K562 (cell line): ENCODE measurements at regions not wholly inside any gene's neighbourhood (a gene's known extent, or its start where the extent isn't known, plus 50 kb on each side); places are given as distances from the start of the nearest gene placed in this dataset.
A peak's percentile ranks its signal among the peaks of the same experiment; 100 is the strongest.

Source experiments
- BRF1 ChIP-seq: IDR thresholded peaks from 3 replicates; pipeline ENCODE4 v1.6.1; 2011; ENCODE audit warnings: borderline replicate concordance, mild to moderate bottlenecking; ENCODE audit not compliant: insufficient read length; ENCODE audit errors: extremely low read depth
- CBFA2T2 ChIP-seq: fragments of 450-650 bp; conservative IDR thresholded peaks from 2 replicates; pipeline ENCODE4 v1.6.1; 2017; ENCODE audit warnings: mild to moderate bottlenecking
- GATA2 ChIP-seq: sonication (generic); formaldehyde crosslinking; IDR thresholded peaks from 2 replicates; pipeline ENCODE4 v1.4.0; 2020; ENCODE audit warnings: mild to moderate bottlenecking, missing genetic modification reagents
- GATAD2B ChIP-seq: fragments of 450-650 bp; IDR thresholded peaks from 2 replicates; pipeline ENCODE4 v1.6.1; 2017; ENCODE audit warnings: mild to moderate bottlenecking, borderline replicate concordance
- MXI1 ChIP-seq: IDR thresholded peaks from 2 replicates; pipeline ENCODE4 v1.6.1; 2011; ENCODE audit warnings: low read depth, mild to moderate bottlenecking, improper control_type of control experiment, low read length
- NR4A1 ChIP-seq, 2 experiments: fragments of 250-450 bp in 1 of 2; fragments of 450-650 bp in 1 of 2; sonication (Bioruptor Pico) in 1 of 2; IDR thresholded peaks; 2 replicates each; pipeline versions ENCODE4 v1.4.0 to v1.6.1; 2016 to 2020; ENCODE audit warnings: mild to moderate bottlenecking in 2 of 2, missing compliant biosample characterization in 1 of 2, missing genetic modification characterization in 1 of 2, moderate library complexity in 1 of 2
- POLR2AphosphoS5 ChIP-seq: IDR thresholded peaks from 2 replicates; pipeline ENCODE4 v1.6.1; 2011; ENCODE audit warnings: mild to moderate bottlenecking, low read depth, low read length, moderate library complexity; ENCODE audit not compliant: control insufficient read depth, insufficient read depth
- RBM15 ChIP-seq: fragments of 200-400 bp; formaldehyde crosslinking; IDR thresholded peaks from 2 replicates; pipeline ENCODE4 v1.6.1; 2018; ENCODE audit warnings: mild to moderate bottlenecking, low read length, moderate library complexity; ENCODE audit not compliant: insufficient read depth
- SMARCA4 ChIP-seq: fragments of 450-650 bp; IDR thresholded peaks from 2 replicates; pipeline ENCODE4 v1.6.1; 2016
- SOX6 ChIP-seq: fragments of 450-650 bp; IDR thresholded peaks from 2 replicates; pipeline ENCODE4 v1.6.1; 2014; ENCODE audit warnings: mild to moderate bottlenecking
- STAT5A ChIP-seq: IDR thresholded peaks from 2 replicates; pipeline ENCODE4 v1.6.1; 2012; ENCODE audit warnings: low read length, inconsistent platforms, borderline replicate concordance
- TCF7 ChIP-seq: sonication (generic); IDR thresholded peaks from 2 replicates; pipeline ENCODE4 v1.6.1; 2016; ENCODE audit warnings: antibody characterized with exemption, borderline replicate concordance
- TEAD1 ChIP-seq, 2 experiments: fragments of 450-650 bp in 1 of 2; sonication (generic) in 1 of 2; formaldehyde crosslinking; IDR thresholded peaks; 2 replicates each; pipeline versions ENCODE4 v1.4.0 to v1.8.0; 2020 to 2022; ENCODE audit warnings: mild to moderate bottlenecking in 2 of 2, missing genetic modification reagents in 1 of 2
- YBX1 ChIP-seq: fragments of 450-650 bp; IDR thresholded peaks from 2 replicates; pipeline ENCODE4 v1.7.1; 2016; ENCODE audit warnings: mild to moderate bottlenecking
- ZBTB11 ChIP-seq, 3 experiments: fragments of 200-800 bp in 1 of 3; fragments of 250-450 bp in 1 of 3; fragments of 450-650 bp in 1 of 3; sonication (Bioruptor Pico) in 1 of 3; sonication (Bioruptor generic) in 1 of 3; formaldehyde crosslinking in 1 of 3; IDR thresholded peaks; 2 replicates each; pipeline versions ENCODE4 v1.6.1 to v1.8.0; 2016 to 2022; ENCODE audit warnings: mild to moderate bottlenecking in 2 of 3, missing genetic modification characterization in 2 of 3, missing compliant biosample characterization in 1 of 3, moderate library complexity in 1 of 3
- ZBTB7A ChIP-seq: IDR thresholded peaks from 2 replicates; pipeline ENCODE4 v1.6.1; 2011; ENCODE audit warnings: low read depth, mild to moderate bottlenecking, low read length, moderate library complexity, borderline replicate concordance; ENCODE audit not compliant: control insufficient read depth
- ZC3H4 ChIP-seq: sonication (generic); formaldehyde crosslinking; IDR thresholded peaks from 2 replicates; pipeline ENCODE4 v1.9.0; 2021; ENCODE audit warnings: missing genetic modification reagents, borderline replicate concordance
- TF ChIP-seq, protein P1 (sequence below): fragments of 250-450 bp; sonication (Bioruptor Pico); IDR thresholded peaks from 2 replicates; pipeline ENCODE4 v1.8.0; 2022; ENCODE audit warnings: moderate library complexity, mild to moderate bottlenecking, inconsistent platforms
- TF ChIP-seq, protein P2 (sequence below): sonication (generic); formaldehyde crosslinking; IDR thresholded peaks from 2 replicates; pipeline ENCODE4 v1.8.0; 2022; ENCODE audit warnings: mild to moderate bottlenecking, missing genetic modification reagents

DNA sequence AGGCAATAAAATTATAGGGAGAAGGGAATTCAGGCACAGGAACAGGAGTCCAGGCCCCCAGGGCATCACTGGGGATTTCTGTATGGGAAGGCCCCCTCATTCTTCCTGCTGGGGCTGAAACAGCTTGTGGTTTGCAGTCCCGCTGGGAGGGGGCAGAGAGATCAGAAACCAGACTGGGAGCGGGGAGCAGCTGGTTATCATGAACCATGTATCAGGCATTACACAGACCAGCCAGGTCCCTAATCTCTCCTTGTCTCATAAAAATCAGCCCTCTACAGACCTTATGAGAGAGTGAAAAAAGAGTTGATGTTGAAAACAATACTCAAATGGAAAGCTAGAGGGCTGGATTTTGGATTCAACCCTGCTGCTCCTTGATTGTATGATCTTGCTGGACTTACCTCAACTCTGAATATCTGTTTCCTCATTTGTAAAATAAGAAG is 93.4 kb upstream of the F3 start (continued):
- no peak for TF ChIP-seq RBM15
- TF ChIP-seq CBFA2T2: peak; percentile 98
- TF ChIP-seq ZC3H4 (CRISPR knock-in tag): no peak
- TF ChIP-seq STAT5A: peak; percentile 95
- TF ChIP-seq GATA2: peak; percentile 93
- 0 out of 4 replicates have a peak, but pooled peaks of 1 of the 2 experiments have one; percentile 22 for TF ChIP-seq TEAD1 (CRISPR knock-in tag; IDR thresholded peaks at IDR 0.05)
- peak; percentile 50; the same call in 1 of the 2 replicates for TF ChIP-seq ZBTB7A
- no peak for TF ChIP-seq YBX1
- peak in 1 of 3 experiments; percentile 74; a peak in 2 of 6 replicates for TF ChIP-seq ZBTB11 (CRISPR knock-in tag; IDR thresholded peaks at IDR 0.05)
- TF ChIP-seq, protein P1, sequence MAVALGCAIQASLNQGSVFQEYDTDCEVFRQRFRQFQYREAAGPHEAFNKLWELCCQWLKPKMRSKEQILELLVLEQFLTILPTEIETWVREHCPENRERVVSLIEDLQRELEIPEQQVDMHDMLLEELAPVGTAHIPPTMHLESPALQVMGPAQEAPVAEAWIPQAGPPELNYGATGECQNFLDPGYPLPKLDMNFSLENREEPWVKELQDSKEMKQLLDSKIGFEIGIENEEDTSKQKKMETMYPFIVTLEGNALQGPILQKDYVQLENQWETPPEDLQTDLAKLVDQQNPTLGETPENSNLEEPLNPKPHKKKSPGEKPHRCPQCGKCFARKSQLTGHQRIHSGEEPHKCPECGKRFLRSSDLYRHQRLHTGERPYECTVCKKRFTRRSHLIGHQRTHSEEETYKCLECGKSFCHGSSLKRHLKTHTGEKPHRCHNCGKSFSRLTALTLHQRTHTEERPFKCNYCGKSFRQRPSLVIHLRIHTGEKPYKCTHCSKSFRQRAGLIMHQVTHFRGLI (CRISPR knock-in tag): peak; percentile 29; the same call in 1 of the 2 replicates
- TF ChIP-seq GATAD2B: 0 out of 2 replicates have a peak, but pooled peaks have one; percentile 30
- TF ChIP-seq SMARCA4: peak; percentile 79
- TF ChIP-seq POLR2AphosphoS5: peak; percentile 98
- TF ChIP-seq, protein P2, sequence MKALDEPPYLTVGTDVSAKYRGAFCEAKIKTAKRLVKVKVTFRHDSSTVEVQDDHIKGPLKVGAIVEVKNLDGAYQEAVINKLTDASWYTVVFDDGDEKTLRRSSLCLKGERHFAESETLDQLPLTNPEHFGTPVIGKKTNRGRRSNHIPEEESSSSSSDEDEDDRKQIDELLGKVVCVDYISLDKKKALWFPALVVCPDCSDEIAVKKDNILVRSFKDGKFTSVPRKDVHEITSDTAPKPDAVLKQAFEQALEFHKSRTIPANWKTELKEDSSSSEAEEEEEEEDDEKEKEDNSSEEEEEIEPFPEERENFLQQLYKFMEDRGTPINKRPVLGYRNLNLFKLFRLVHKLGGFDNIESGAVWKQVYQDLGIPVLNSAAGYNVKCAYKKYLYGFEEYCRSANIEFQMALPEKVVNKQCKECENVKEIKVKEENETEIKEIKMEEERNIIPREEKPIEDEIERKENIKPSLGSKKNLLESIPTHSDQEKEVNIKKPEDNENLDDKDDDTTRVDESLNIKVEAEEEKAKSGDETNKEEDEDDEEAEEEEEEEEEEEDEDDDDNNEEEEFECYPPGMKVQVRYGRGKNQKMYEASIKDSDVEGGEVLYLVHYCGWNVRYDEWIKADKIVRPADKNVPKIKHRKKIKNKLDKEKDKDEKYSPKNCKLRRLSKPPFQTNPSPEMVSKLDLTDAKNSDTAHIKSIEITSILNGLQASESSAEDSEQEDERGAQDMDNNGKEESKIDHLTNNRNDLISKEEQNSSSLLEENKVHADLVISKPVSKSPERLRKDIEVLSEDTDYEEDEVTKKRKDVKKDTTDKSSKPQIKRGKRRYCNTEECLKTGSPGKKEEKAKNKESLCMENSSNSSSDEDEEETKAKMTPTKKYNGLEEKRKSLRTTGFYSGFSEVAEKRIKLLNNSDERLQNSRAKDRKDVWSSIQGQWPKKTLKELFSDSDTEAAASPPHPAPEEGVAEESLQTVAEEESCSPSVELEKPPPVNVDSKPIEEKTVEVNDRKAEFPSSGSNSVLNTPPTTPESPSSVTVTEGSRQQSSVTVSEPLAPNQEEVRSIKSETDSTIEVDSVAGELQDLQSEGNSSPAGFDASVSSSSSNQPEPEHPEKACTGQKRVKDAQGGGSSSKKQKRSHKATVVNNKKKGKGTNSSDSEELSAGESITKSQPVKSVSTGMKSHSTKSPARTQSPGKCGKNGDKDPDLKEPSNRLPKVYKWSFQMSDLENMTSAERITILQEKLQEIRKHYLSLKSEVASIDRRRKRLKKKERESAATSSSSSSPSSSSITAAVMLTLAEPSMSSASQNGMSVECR: no peak
- no peak for TF ChIP-seq NR4A1 (CRISPR knock-in tag; IDR thresholded peaks at IDR 0.05)
- peak; percentile 69; the same call in 1 of the 2 replicates for TF ChIP-seq NR4A1 (tag; IDR thresholded peaks at IDR 0.05)
- no peak for TF ChIP-seq BRF1
- peak; percentile 31; the same call in 1 of the 2 replicates for TF ChIP-seq TCF7
- peak; percentile 30; the same call in 1 of the 2 replicates for TF ChIP-seq MXI1
- TF ChIP-seq SOX6: peak; percentile 89
